ENCODE measurements at regions not wholly inside any gene's neighbourhood (a gene's known extent, or its start where the extent isn't known, plus 50 kb on each side); places are given as distances from the start of the nearest gene placed in this dataset.
"Not testable (repeated sequence)": the region's sequence is repeated elsewhere in the genome, so short reads cannot be mapped to it uniquely, and the experiment has no call there.

DNA sequence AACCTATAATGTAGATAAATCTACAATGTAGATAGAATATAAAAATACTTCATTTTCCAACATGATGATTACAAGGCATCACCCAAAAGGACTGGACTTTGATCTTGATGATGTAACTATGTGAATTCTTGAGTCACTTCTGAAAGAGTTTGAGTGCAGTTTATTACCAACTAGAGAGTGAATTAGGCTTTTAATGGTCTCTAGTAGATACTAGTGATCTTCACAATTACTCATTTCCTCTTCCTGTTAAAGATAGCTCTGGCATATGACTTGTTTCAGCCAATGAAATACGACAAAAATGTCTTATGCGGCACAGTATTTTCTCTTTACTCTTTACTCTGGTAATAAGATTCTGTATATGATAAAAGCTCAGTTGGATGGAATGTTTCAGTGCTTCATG, 1588.1 kb upstream of the B3GALT2 start:
- no peak for DNase-seq (ENCODE audit: low read depth in 2 of 3, low spot score in 2 of 3)

DNA sequence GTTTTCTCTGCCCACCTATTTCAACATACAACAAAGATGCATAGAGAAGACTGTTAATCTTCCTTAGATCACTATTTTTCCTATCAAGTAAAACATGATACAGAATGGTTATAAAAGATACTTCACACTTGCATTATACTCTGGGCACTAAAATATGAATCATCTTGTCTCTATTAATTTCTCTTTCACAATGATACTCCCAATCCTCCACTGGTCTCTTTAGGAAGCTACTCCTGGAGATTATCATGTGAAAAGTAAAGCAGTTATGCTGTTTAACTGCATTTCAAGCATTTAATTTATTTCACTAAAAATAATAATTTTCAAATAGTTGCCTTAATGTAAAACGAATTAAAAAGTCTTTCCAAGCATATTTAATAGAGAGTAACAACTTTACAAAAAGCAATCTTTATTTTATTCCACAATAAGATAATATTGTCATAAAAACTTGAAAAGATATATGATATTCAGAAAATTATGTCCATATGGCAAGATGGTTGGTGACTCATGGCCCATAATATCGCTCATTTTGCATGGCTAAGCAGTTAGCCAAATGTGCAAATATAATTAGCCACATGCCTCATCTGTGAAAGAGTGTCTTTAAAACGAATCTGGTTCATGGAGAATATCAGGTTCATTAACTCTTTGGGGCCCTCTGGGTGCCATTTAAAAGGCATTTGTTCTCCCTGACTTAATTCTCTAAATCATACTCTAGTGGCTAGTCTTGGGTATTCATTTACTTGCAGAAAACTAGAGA, 1569.0 kb upstream of the B3GALT2 start:
- no peak for DNase-seq (ENCODE audit: low read depth in 2 of 3, low spot score in 2 of 3)

DNA sequence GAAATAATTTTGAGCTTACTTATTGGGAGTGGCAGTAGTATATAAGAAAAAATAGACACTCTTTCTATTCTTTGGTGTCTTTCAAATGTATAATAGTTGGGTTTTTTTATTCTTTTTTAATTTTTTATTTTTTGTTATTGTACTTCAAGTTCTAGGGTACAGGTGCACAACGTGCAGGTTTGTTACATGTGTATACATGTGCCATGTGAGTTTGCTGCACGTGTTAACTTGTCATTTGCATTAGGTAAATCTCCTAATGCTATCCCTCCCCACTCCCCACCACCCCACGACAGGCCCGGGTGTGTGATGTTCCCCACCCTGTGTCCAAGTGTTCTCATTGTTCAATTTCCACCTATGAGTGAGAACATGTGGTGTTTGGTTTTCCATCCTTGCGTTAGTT, 1552.4 kb upstream of the B3GALT2 start:
- DNase-seq (ENCODE audit: low read depth in 2 of 3, low spot score in 2 of 3), result not testable (repeated sequence)

DNA sequence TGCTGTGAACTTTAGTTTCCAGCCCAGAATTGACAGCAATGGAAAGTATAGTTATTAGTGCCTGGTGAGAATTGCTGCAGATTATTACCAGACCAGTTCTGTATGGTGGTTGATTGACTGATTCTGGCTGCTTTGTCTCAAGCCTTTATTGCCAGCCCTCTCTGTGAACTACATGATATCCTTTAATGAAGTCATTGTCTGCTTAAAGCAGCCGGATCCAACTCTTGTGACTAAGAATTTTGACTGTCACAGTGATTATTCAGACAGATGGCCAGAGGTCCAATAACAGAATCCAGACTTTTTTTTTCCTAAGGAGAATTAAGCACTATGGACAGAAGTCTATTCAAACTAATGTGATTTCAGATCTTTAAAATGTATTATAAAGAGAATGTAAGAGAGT, 1548.6 kb upstream of the B3GALT2 start:
- DNase-seq (ENCODE audit: low read depth in 2 of 3, low spot score in 2 of 3), result no peak

DNA sequence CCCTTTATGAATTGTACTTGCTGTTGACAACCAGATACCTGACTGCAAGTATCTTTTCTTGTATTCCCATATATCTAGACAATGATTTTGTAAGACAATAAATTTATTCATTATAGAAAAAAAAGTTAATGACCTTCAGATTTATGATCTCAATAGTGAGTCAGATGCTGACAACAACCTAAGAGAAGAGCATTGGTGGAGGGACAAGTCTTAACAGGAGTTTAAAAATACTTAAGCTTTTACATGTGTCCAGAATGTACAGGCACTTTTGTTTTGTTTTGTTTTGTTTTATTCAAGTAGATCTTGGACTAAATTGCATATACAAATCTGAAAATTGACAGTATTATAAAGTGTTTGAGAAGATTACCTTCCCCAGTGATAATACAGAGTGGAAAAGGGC, 1544.6 kb upstream of the B3GALT2 start:
- DNase-seq (ENCODE audit: low read depth in 2 of 3, low spot score in 2 of 3), result no peak

DNA sequence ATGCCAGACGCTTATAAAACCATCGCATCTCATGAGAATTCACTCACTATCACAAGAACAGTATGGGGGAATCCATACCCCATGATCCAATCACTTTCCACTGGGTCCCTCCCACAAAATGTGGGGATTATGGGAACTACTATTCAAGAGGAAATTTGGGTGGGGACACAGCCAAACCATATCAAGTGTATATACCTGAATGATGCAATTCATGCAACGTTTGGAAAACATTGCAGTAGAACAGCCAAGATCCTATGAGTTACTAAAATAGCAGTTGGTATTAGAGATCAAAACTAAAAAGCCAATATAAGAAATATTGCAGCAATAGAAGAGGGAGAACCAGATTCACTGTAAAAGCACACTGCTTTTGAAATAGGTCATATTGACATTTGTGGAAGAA, 1543.9 kb upstream of the B3GALT2 start:
- DNase-seq (ENCODE audit: low read depth in 2 of 3, low spot score in 2 of 3), result no peak

DNA sequence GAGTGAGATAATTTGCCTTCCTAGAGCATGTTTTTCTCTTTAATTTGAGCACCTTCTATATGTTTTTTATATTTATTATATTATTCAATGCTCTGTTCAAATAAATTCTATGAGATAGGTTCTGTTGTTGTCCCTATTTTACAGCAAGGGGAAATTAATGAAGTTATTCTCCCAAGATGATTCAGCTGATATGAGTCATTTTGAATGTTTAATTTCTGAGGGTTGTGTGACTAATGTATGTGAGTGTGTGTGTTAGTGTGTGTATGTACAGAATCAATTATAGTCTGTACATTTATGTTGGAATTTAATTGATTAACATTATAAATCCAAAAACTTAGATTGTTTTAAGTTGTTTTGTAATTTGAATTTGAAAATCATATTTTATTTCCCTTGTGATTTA, 1536.7 kb upstream of the B3GALT2 start:
- no peak for DNase-seq (ENCODE audit: low read depth in 2 of 3, low spot score in 2 of 3)

DNA sequence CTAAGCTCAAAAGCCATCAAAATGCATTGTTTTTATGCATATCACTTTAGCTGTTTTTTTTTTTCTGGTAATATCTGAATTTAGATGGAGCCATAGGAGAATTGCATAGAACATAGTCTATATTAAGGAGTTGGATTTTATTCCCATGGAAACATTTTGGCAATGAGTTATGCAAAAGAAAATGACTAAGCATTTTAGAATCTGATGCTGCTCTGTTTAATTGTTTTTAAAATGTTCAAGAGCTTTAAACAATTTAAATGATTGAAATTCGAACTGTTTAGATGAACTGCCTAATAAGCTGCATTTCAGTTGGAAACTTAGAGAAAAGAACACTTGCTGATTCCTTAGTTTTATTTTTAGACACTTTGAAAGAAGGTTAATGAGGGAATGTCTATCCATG, 1531.5 kb upstream of the B3GALT2 start:
- no peak for DNase-seq (ENCODE audit: low read depth in 2 of 3, low spot score in 2 of 3)

DNA sequence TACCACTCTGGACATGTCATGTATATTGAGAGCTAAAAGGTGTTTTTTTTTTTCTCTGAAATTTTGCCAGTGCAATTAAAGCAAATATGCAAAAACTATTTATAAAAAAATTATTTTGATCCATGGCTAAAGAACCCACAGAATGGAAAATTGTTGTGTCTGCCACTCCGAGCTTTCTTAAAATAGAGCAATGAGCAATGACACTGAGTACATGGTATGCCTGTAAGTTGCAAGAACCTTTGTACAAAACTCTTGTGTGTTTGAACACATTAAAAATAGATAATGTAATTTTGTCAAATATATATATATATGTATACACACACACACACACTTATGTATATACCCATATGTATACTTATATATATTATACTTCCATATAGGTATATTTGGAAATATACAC, 1530.9 kb upstream of the B3GALT2 start:
- DNase-seq (ENCODE audit: low read depth in 2 of 3, low spot score in 2 of 3), result no peak

DNA sequence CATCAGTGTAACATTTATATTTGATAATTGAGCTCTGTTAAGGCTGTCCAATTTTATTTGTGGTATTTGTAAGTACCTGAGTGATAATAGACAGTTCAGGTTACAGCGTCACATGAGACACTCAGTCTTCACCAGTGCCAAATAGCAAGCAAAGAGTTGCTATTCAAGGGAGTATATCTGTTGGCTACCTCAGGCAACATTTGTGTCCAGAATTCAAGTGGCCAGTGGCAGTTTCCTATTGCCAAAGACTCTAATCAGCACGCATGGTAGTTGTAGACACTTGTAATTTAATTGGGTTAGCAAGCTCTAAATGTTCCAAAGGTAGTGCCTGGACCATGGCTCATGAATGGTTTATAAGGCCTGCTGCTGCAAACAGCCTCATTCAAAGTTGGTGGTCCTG, 1524.3 kb upstream of the B3GALT2 start:
- no peak for DNase-seq (ENCODE audit: low read depth in 2 of 3, low spot score in 2 of 3)

DNA sequence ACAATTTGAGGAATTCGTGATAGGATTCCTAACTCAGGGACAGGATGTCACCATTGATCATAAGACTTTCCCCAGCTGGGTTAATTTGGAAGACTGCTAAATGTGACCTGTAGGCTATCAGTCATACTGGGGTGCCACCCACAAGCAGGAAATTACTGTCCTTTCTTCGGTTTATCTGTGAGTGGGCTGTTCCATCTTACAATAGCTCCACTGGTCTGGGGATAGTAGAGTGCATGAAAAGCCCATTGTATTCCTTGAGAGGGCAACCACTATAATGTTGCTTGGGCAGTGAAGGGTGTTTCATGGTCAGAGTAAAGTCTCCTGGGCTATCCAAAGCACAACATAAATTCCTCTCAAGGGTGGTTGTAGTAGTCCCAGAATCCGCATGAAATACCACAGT, 1523.0 kb upstream of the B3GALT2 start:
- no peak for DNase-seq (ENCODE audit: low read depth in 2 of 3, low spot score in 2 of 3)

DNA sequence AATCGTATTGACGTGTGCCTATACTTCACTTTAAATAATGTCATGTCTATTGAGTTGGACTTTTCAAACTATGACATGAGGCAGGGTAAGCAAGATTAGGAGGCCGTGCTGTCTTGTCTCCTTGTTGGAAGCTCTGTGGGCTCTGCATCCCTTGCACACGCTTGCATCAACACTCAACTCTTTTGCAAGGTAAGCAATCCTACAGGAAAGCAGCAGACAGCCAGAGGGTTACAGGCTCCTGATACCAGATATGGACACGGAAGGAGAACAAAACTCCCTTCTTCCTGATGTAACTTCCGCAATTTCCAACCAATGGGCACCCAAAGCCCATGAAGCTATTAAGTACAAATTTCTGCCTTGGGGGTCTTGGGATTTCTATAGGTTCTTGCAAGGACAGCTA, 1520.7 kb upstream of the B3GALT2 start:
- no peak for DNase-seq (ENCODE audit: low read depth in 2 of 3, low spot score in 2 of 3)

DNA sequence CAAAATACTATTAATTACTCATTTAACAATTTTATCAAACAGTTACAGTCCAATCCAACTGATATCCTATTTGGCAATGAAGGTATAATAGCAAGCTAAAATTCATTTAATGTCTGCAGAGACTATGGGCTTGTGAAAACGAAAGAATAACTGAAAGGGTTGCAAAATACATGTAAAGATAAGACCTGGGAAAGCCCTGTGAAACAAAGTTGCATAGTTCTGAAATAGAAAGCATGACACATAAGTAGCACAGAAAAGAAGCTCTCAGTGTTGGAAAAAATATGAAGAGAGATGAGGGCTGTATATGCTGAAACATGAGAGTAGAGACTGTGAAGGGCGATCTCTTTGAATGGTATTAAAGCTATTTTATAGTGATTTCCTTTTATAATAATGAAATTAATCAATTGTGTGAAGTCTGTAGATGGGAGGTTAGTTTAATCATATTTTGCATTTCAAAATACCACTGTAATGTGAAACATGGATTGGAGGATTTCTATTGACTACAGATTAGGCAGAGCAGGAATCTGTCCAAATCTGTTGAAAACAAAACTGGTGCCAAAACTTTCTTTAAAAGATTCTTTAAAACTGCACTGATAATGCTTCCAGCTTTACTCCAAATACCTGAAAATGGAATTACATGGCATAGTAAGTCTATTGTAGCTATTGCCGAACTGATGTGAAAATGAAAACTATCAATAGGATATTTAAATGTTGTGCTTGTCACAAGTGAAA, 1518.9 kb upstream of the B3GALT2 start:
- DNase-seq (ENCODE audit: low read depth in 2 of 3, low spot score in 2 of 3), result no peak

DNA sequence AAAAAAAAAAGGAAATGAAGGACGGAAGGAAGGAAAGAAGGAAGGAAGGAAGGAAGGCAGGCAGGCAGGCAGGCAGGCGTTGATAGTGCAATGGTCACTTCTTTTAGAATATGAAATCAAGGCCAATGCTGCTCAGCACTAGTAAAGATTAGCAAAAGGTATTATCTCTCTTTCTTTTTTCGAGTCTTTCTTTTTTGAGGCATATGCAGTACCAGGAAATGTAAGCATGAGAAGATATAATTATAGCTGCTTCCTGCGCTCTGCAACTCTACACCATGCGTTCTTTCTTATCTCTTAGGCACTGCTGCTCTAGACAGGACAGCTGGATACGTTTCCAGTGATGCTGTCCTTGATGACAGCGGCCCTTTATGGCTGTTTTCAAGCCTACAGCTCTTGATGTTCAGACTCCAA, 1512.5 kb upstream of the B3GALT2 start:
- DNase-seq (ENCODE audit: low read depth in 2 of 3, low spot score in 2 of 3), result no peak

DNA sequence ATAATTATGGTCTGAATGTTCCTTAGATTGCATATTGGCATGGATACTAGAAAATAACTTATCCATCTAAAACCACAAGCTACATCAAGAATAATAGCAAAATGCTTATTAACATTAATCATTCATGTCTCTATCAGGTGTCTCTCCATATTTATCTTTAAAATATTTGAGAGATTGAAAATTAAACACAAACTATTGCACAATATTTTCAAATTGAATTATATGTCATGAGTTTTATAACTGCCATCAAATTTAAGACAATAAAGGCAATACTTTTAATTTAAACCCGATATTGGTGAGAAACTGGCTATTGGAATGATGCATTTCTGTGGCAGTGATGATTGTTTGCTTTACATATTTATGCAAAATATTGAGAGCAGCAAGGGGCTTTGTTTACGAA, 1506.8 kb upstream of the B3GALT2 start:
- DNase-seq (ENCODE audit: low read depth in 2 of 3, low spot score in 2 of 3), result no peak

DNA sequence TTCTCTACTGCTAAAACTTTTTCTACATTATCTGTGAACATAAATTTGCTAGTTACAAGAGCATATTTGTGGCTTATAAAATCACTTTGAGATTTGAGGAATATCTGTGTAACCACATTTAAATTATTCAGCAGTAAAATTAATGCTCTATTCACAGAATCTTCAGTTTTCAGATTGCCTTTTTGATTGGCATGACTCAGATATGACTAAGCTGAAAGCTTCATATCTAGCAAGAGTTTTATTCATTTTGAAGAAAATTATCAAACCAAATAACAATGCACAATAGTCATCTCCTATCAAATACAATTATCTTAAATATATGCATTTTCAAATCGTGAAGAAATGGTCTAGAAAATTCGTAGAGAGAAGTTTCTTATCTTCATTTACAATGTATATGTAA, 1498.2 kb upstream of the B3GALT2 start:
- DNase-seq (ENCODE audit: low read depth in 2 of 3, low spot score in 2 of 3), result no peak

DNA sequence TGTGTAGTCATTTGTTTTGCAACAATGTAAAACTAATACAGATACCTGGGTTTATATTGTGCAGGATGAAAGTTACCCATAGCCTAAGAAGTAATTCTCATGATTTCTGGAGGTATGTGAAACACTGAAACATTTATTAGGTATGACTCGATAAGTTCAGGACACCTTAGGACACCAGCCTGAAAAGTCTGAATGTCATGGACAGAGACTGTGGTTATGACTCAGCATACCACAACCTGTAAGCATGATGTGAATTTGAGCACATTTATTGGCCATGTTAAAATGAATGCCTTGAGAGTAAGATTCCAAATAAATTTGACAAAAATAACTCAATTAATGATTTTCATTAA, 1471.7 kb upstream of the B3GALT2 start:
- DNase-seq (ENCODE audit: low read depth in 2 of 3, low spot score in 2 of 3), result no peak

DNA sequence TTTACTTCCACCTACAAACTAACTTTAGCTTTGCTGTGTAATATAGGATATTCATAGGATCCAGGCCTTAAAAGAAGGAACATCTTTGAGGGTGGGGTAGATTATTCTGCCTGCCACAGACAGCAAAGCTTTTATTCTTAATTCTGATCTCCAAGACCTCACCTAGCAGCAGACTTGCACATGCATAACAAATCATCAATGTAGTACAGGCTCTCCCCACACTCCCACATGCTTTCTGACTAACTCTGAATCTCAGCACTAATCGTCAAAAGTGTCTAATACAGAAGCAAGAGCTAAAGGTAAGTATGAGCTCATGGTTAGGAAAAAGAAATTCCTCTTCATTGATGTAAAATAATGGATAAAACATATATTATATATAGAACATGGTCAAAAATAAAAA, 1468.5 kb upstream of the B3GALT2 start:
- DNase-seq (ENCODE audit: low read depth in 2 of 3, low spot score in 2 of 3), result no peak

DNA sequence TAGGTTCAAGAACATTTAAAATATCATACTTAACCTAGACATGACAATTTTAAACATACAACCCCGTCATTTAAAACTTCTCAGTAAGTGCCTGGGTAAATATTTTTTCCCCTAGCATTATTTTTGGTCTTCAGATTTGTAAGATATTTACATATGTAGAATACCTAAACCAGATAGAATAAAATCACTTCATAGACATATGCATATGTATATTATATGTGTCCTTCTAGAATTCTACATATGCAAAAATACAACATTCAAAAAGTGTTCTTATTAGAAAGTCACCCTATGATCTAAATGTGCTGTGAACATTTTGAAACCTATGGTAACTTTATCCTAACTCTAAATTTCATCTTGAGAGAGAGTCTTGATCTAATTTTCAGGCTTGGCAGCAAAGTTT, 1467.0 kb upstream of the B3GALT2 start:
- DNase-seq (ENCODE audit: low read depth in 2 of 3, low spot score in 2 of 3), result no peak

DNA sequence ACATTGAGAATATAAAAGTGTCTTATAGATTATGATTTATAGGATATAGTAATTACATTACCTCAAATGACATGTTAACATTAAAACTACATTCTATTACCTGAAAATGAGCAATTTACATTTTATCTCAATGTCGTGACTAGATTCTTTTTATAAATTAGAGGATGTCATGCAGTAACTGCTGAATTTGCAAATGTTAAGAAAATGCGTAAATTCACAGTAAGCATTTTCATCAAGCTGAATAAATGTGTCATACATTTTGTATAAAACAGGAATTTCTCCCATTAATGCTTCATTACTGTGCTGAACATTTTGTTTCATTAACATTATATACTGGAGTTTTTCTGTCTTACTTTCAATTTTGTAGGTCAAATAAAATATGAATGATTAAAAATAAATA, 1460.7 kb upstream of the B3GALT2 start:
- DNase-seq (ENCODE audit: low read depth in 2 of 3, low spot score in 2 of 3), result no peak

DNA sequence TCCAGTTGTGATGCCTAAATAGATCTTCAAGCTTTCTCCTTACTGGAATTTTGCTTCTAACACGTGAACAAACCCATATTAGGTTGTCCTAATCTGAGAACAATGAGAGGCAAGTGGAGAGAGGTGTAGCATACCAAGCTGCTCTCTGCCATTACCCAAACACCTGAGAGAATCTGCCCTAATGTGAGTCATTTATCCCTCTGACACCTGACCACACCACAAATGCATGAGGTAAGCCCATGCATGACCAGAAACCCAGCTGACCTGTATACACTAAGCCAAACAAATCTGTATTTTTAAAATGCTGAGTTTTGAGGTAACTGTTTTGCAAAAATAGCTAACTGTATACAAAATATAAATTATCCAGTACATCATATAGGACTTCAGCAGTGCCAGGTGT, 1458.1 kb upstream of the B3GALT2 start:
- DNase-seq (ENCODE audit: low read depth in 2 of 3, low spot score in 2 of 3), result no peak

DNA sequence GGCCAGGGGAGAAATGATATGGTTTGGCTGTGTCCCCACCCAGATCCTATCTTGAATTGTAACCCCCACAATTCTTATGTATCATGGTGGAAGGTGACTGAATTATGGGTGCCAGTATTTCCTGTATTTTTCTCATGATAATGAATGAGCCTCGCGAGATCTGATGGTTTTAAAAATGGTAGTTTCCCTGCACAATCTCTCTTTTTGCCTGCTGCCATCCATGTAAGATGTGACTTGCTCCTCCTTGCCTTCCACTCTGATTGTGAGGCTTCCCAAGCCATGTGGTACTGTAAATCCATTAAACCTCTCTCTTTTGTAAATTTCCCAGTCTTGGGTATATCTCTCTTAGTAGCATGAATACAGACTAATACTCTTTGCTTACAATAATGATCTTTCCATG, 1453.9 kb upstream of the B3GALT2 start:
- no peak for DNase-seq (ENCODE audit: low read depth in 2 of 3, low spot score in 2 of 3)

DNA sequence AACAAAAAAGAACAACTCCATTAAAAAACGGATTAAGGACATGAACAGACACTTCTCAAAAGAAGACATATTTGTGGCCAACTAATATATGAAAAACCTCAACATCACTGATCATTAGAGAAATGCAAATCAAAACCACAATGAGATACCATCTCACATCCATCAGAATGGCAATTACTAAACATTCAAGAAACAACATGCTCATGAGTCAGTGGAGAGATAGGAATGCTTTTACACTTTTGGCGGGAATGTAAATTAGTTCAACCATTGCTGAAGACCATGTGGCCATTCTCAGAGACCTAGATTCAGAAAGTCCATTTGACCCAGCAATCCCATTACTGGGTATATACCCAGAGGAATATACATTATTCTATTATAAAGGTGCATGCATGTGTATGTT, 1442.6 kb upstream of the B3GALT2 start:
- no peak for DNase-seq (ENCODE audit: low read depth in 2 of 3, low spot score in 2 of 3)

Data from hematopoietic multipotent progenitor cell (in vitro differentiated cells).